WERI-Rb-1 (cell line): ENCODE measurements at regions not wholly inside any gene's neighbourhood (a gene's known extent, or its start where the extent isn't known, plus 50 kb on each side); places are given as distances from the start of the nearest gene placed in this dataset.

ENCODE experiments used
- DNase-seq: peaks from one replicate; pipeline ENCODE4 v3.0.0-alpha.2; 2020
- H3K27ac ChIP-seq: fragments of 250-450 bp; sonication (Bioruptor Pico); 2 replicates; pipeline ENCODE4 v1.5.1; 2020; ENCODE audit warnings: mild to moderate bottlenecking, moderate library complexity
- H3K27me3 ChIP-seq: fragments of 250-450 bp; sonication (Bioruptor Pico); 2 replicates; pipeline ENCODE4 v1.5.1; 2021; ENCODE audit warnings: mild to moderate bottlenecking, low read depth, moderate library complexity; ENCODE audit not compliant: insufficient read depth, severe bottlenecking
- H3K36me3 ChIP-seq: fragments of 250-450 bp; sonication (Bioruptor Pico); 2 replicates; pipeline ENCODE4 v1.5.1; 2020; ENCODE audit warnings: mild to moderate bottlenecking, moderate library complexity
- H3K4me3 ChIP-seq: 2 replicates; pipeline ENCODE4 v1.5.1; 2011; ENCODE audit warnings: low read depth, mild to moderate bottlenecking, control low read depth, low read length
- H3K9me3 ChIP-seq: fragments of 250-450 bp; sonication (Bioruptor Pico); 2 replicates; pipeline ENCODE4 v1.5.1; 2021; ENCODE audit warnings: mild to moderate bottlenecking, moderate library complexity; ENCODE audit not compliant: severe bottlenecking
- CTCF ChIP-seq: IDR thresholded peaks from 2 replicates; pipeline ENCODE4 v1.5.1; 2011; ENCODE audit warnings: low read depth, mild to moderate bottlenecking, control low read depth, inconsistent platforms, low read length

- no peak overlapping the region for H3K4me3 ChIP-seq
- TF ChIP-seq CTCF, result no peak
- H3K36me3 ChIP-seq, result no peaks in the 10 kb centered on the region
- no peaks in the 10 kb centered on the region for H3K27me3 ChIP-seq
- DNase-seq, result no peak
- H3K9me3 ChIP-seq, result no peaks in the 10 kb centered on the region
- no peak overlapping the region for H3K27ac ChIP-seq
These were observed 466.7 kb downstream of the ACTL7B start for GRCh38 chr9:108389056-108389455.

- DNase-seq, result no peak
- no peaks in the 10 kb centered on the region for H3K36me3 ChIP-seq
These were observed 468.9 kb downstream of the ACTL7B start for GRCh38 chr9:108386859-108387384.

GRCh38 chr9:108386032-108386431 lies 469.8 kb downstream of the ACTL7B start:
- H3K9me3 ChIP-seq, result no peaks in the 10 kb centered on the region
- no peak for DNase-seq
- H3K36me3 ChIP-seq, result no peaks in the 10 kb centered on the region
- no peak for TF ChIP-seq CTCF
- no peak overlapping the region for H3K27ac ChIP-seq
- no peak overlapping the region for H3K4me3 ChIP-seq
- H3K27me3 ChIP-seq, result no peaks in the 10 kb centered on the region

More at GRCh38 chr9:108386859-108387384, 468.9 kb downstream of the ACTL7B start:
- H3K9me3 ChIP-seq, result no peaks in the 10 kb centered on the region
- no peaks in the 10 kb centered on the region for H3K27me3 ChIP-seq
- TF ChIP-seq CTCF, result no peak
- no peak overlapping the region for H3K27ac ChIP-seq
- H3K4me3 ChIP-seq, result no peak overlapping the region

- DNase-seq, result no peak
- Histone ChIP-seq H3K36me3 (no peaks in the 10 kb centered on the region), H3K27ac (no peak overlapping the region), H3K9me3 (no peaks in the 10 kb centered on the region), H3K27me3 (no peaks in the 10 kb centered on the region), H3K4me3 (no peak overlapping the region)
- no peak for TF ChIP-seq CTCF
These were observed 472.0 kb downstream of the ACTL7B start for GRCh38 chr9:108383796-108384195.

- Histone ChIP-seq H3K27ac (no peak overlapping the region), H3K36me3 (no peaks in the 10 kb centered on the region), H3K27me3 (no peaks in the 10 kb centered on the region), H3K9me3 (no peaks in the 10 kb centered on the region), H3K4me3 (no peak overlapping the region)
- no peak for TF ChIP-seq CTCF
- DNase-seq, result no peak
These were observed 473.5 kb downstream of the ACTL7B start for GRCh38 chr9:108382310-108382709.

GRCh38 chr9:108377881-108378280 lies 477.9 kb downstream of the ACTL7B start:
- Histone ChIP-seq H3K27ac (no peak overlapping the region), H3K9me3 (no peaks in the 10 kb centered on the region), H3K27me3 (no peaks in the 10 kb centered on the region), H3K36me3 (peaks cover 17% of the 10 kb centered on the region), H3K4me3 (no peak overlapping the region)
- DNase-seq, result no peak
- no peak for TF ChIP-seq CTCF
